K562 (cell line): ENCODE measurements at regions not wholly inside any gene's neighbourhood (a gene's known extent, or its start where the extent isn't known, plus 50 kb on each side); places are given as distances from the start of the nearest gene placed in this dataset.
A peak's percentile ranks its signal among the peaks of the same experiment; 100 is the strongest.

Experiments used
- ATF3 ChIP-seq, 2 experiments: fragments of 450-650 bp in 1 of 2; sonication (generic) in 1 of 2; formaldehyde crosslinking in 1 of 2; IDR thresholded peaks in 1 of 2; conservative IDR thresholded peaks in 1 of 2; 2 replicates each; pipeline versions ENCODE4 v1.6.1 to v1.8.1; 2016 to 2023; ENCODE audit warnings: mild to moderate bottlenecking in 2 of 2, moderate library complexity in 2 of 2, inconsistent platforms in 1 of 2, missing genetic modification reagents in 1 of 2
- GATA2 ChIP-seq: sonication (generic); formaldehyde crosslinking; IDR thresholded peaks from 2 replicates; pipeline ENCODE4 v1.4.0; 2020; ENCODE audit warnings: mild to moderate bottlenecking, missing genetic modification reagents
- HMGN3 ChIP-seq: IDR thresholded peaks from 2 replicates; pipeline ENCODE4 v1.6.1; 2011; ENCODE audit warnings: borderline replicate concordance, low read depth, mild to moderate bottlenecking, mixed read lengths, low read length; ENCODE audit not compliant: insufficient read length; ENCODE audit errors: extremely low read depth
- HNRNPH1 ChIP-seq: fragments of 200-400 bp; formaldehyde crosslinking; optimal IDR thresholded peaks from 2 replicates; pipeline ENCODE3; 2017; ENCODE audit warnings: low read depth, mild to moderate bottlenecking, low read length, moderate library complexity
- HOXB6 ChIP-seq: fragments of 250-450 bp; sonication (Bioruptor Pico); IDR thresholded peaks from 2 replicates; pipeline ENCODE4 v1.5.1; 2022; ENCODE audit warnings: mild to moderate bottlenecking, borderline replicate concordance
- MAX ChIP-seq: sonication (generic); formaldehyde crosslinking; IDR thresholded peaks from 2 replicates; pipeline ENCODE4 v1.9.0; 2022; ENCODE audit warnings: mild to moderate bottlenecking, missing genetic modification reagents
- REST ChIP-seq, 2 experiments: fragments of 450-650 bp; formaldehyde crosslinking in 1 of 2; IDR thresholded peaks; 2 replicates each; pipeline versions ENCODE4 v1.4.0 to v1.6.1; 2014 to 2020; ENCODE audit warnings: mild to moderate bottlenecking in 2 of 2, borderline replicate concordance in 1 of 2, low read depth in 1 of 2
- THRB ChIP-seq: fragments of 450-650 bp; formaldehyde crosslinking; conservative IDR thresholded peaks from 2 replicates; pipeline ENCODE4 v1.4.0; 2022; ENCODE audit warnings: mild to moderate bottlenecking, missing genetic modification characterization
- ZBTB34 ChIP-seq: fragments of 250-450 bp; sonication (Bioruptor Pico); IDR thresholded peaks from 2 replicates; pipeline ENCODE4 v1.8.0; 2021; ENCODE audit warnings: mild to moderate bottlenecking, moderate library complexity
- ZFP91 ChIP-seq: sonication (generic); formaldehyde crosslinking; IDR thresholded peaks from 2 replicates; pipeline ENCODE4 v1.8.0; 2022; ENCODE audit warnings: mild to moderate bottlenecking, missing genetic modification reagents
- ZFX ChIP-seq: sonication (generic); formaldehyde crosslinking; IDR thresholded peaks from 2 replicates; pipeline ENCODE4 v1.8.0; 2022; ENCODE audit warnings: mild to moderate bottlenecking, missing genetic modification reagents, moderate library complexity

GRCh38 chr12:124636138-124636978, 68.9 kb upstream of the NCOR2 start (continued):
- peak; percentile 80 for TF ChIP-seq ATF3 (IDR thresholded peaks at IDR 0.05)
- TF ChIP-seq ATF3 (CRISPR knock-in tag; conservative IDR thresholded peaks at IDR 0.05): no peak
- no peak for TF ChIP-seq ZFX (CRISPR knock-in tag)
- TF ChIP-seq ZFP91 (CRISPR knock-in tag): no peak
- TF ChIP-seq GATA2 (CRISPR knock-in tag): no peak
- TF ChIP-seq THRB (CRISPR knock-in tag): no peak
- no peak for TF ChIP-seq REST (IDR thresholded peaks at IDR 0.05; ENCODE audit: borderline replicate concordance)
- no peak for TF ChIP-seq REST (CRISPR knock-in tag; IDR thresholded peaks at IDR 0.05; ENCODE audit: low read depth)
- TF ChIP-seq HMGN3: no peak
- no peak for TF ChIP-seq MAX (CRISPR knock-in tag)
- TF ChIP-seq HNRNPH1: no peak
- no peak for TF ChIP-seq ZBTB34 (CRISPR knock-in tag)
- TF ChIP-seq HOXB6 (CRISPR knock-in tag): no peak
